NCI-H82 treated with DMSO at 0.1 percent for 48 hours (cell line): ENCODE measurements at regions not wholly inside any gene's neighbourhood (a gene's known extent, or its start where the extent isn't known, plus 50 kb on each side); places are given as distances from the start of the nearest gene placed in this dataset.

ENCODE experiments used
- DNase-seq: peaks from one replicate; lab custom pipeline; 2025; ENCODE audit not compliant: unreplicated experiment; lab: John Stamatoyannopoulos, UW

GRCh38 chr20:18971121-18971520, 157.5 kb downstream of the SCP2D1 start:
- no peak for DNase-seq

GRCh38 chr20:18971574-18971973, 158.0 kb downstream of the SCP2D1 start:
- DNase-seq = no peak

- DNase-seq = no peak
Measured at GRCh38 chr20:18972251-18972876, 158.8 kb downstream of the SCP2D1 start.

- no peak for DNase-seq
Measured at GRCh38 chr20:18973529-18974173, 160.1 kb downstream of the SCP2D1 start.

GRCh38 chr20:18974660-18975059, 161.1 kb downstream of the SCP2D1 start:
- no peak for DNase-seq

- no peak for DNase-seq
Measured at GRCh38 chr20:18977441-18977840, 163.9 kb downstream of the SCP2D1 start.

- DNase-seq = no peak
Measured at GRCh38 chr20:18978311-18978710, 164.7 kb downstream of the SCP2D1 start.

GRCh38 chr20:18979132-18979531, 165.5 kb downstream of the SCP2D1 start:
- DNase-seq = no peak

- no peak for DNase-seq
Measured at GRCh38 chr20:18981962-18982539, 168.5 kb downstream of the SCP2D1 start.

GRCh38 chr20:18983796-18984195, 170.2 kb downstream of the SCP2D1 start:
- no peak for DNase-seq

GRCh38 chr20:18984238-18985200, 170.9 kb downstream of the SCP2D1 start:
- no peak for DNase-seq

GRCh38 chr20:18985551-18985950, 172.0 kb downstream of the SCP2D1 start:
- no peak for DNase-seq

- DNase-seq = no peak
Measured at GRCh38 chr20:18986146-18986830, 172.7 kb downstream of the SCP2D1 start.

GRCh38 chr20:18986895-18987580, 173.5 kb downstream of the SCP2D1 start:
- DNase-seq = no peak

- DNase-seq = no peak
Measured at GRCh38 chr20:18987781-18988360, 174.3 kb downstream of the SCP2D1 start.

- no peak for DNase-seq
Measured at GRCh38 chr20:18988701-18989100, 175.1 kb downstream of the SCP2D1 start.

GRCh38 chr20:18989736-18990474, 176.3 kb downstream of the SCP2D1 start:
- DNase-seq = no peak

- no peak for DNase-seq
Measured at GRCh38 chr20:18991012-18991411, 177.4 kb downstream of the SCP2D1 start.

- no peak for DNase-seq
Measured at GRCh38 chr20:18992418-18992817, 178.8 kb downstream of the SCP2D1 start.
